Gastroesophageal sphincter (tissue), 3 donors: ENCODE measurements at regions not wholly inside any gene's neighbourhood (a gene's known extent, or its start where the extent isn't known, plus 50 kb on each side); places are given as distances from the start of the nearest gene placed in this dataset.

Experiments
- CTCF ChIP-seq, 4 experiments: fragments of 200-600 bp in 2 of 4; fragments of 450-650 bp in 2 of 4; sonication (generic) in 1 of 4; IDR thresholded peaks; one replicate each; pipeline ENCODE4 v1.5.1; 2017 to 2019; ENCODE audit warnings: antibody characterized with exemption in 4 of 4, mild to moderate bottlenecking in 2 of 4, moderate library complexity in 2 of 4
- POLR2A ChIP-seq, 2 donors: fragments of 450-650 bp; IDR thresholded peaks; one replicate each; pipeline ENCODE4 v1.6.1; 2017; ENCODE audit warnings: antibody characterized with exemption in 2 of 2, mild to moderate bottlenecking in 2 of 2, moderate library complexity in 1 of 2
- POLR2AphosphoS5 ChIP-seq: sonication (generic); formaldehyde crosslinking; IDR thresholded peaks from one replicate; pipeline ENCODE4 v1.6.1; 2017; ENCODE audit warnings: antibody characterized with exemption

GRCh38 chr12:78753058-78753457 is 111.5 kb upstream of the SYT1 start:
- TF ChIP-seq CTCF (IDR thresholded peaks at IDR 0.05): no peak
- no peak for TF ChIP-seq POLR2A (IDR thresholded peaks at IDR 0.05)
- TF ChIP-seq POLR2AphosphoS5: no peak
